ENCODE measurements at regions not wholly inside any gene's neighbourhood (a gene's known extent, or its start where the extent isn't known, plus 50 kb on each side); places are given as distances from the start of the nearest gene placed in this dataset.

DNA sequence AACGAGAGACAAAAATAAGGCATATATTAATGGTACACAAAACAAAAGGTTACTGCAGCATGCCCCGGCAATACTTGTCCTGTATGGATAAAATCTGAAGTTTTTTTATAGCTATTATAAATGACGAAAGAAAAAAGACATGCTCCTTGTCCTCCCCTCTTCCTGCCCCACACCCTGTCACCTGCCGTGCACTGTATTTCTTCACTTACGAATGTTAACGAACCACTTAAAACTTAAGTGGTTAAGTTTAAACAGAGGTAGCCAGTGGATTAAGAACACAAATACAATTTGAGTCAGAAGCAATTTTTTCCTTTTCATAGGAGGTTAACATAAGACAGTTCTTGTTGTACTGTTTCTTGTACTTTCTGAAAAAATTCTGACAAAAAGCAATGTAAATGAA is 799.1 kb upstream of the NECTIN3 start:
- TF ChIP-seq CTCF (IDR thresholded peaks at IDR 0.05; ENCODE audit: insufficient read depth, low read length) (no peak), POLR2AphosphoS5 (IDR thresholded peaks at IDR 0.05; ENCODE audit: low read depth) (no peak)
